Sigmoid colon (tissue), 6 donors: ENCODE measurements at regions not wholly inside any gene's neighbourhood (a gene's known extent, or its start where the extent isn't known, plus 50 kb on each side); places are given as distances from the start of the nearest gene placed in this dataset.

Source experiments
- DNase-seq: peaks from one replicate; pipeline ENCODE4 v3.0.0-alpha.2; 2019
- H3K27ac ChIP-seq, 4 donors: fragments of 200-600 bp; sonication (generic); one replicate each; pipeline ENCODE4 v1.5.1; 2016 to 2019; ENCODE audit warnings: mild to moderate bottlenecking in 1 of 4
- H3K27me3 ChIP-seq, 3 donors: fragments of 200-600 bp; sonication (generic); one replicate each; pipeline ENCODE4 v1.5.1; 2019; ENCODE audit warnings: mild to moderate bottlenecking in 1 of 3
- H3K36me3 ChIP-seq, 4 donors: fragments of 200-600 bp; sonication (generic); one replicate each; pipeline ENCODE4 v1.5.1; 2016 to 2019
- H3K4me1 ChIP-seq, 4 donors: fragments of 200-600 bp; sonication (generic); one replicate each; pipeline ENCODE4 v1.5.1; 2017 to 2019
- H3K4me3 ChIP-seq, 4 donors: fragments of 200-600 bp; sonication (generic); one replicate each; pipeline ENCODE4 v1.5.1; 2017 to 2019; ENCODE audit warnings: mild to moderate bottlenecking in 2 of 4, moderate library complexity in 1 of 4
- H3K9me3 ChIP-seq, 4 donors: fragments of 200-600 bp in 3 of 4; sonication (generic) in 3 of 4; one replicate each; pipeline versions ENCODE4 v1.5.1 to v1.6.1; 2013 to 2019
- CTCF ChIP-seq, 4 experiments: fragments of 450-650 bp in 3 of 4; fragments of 200-600 bp in 1 of 4; IDR thresholded peaks; one replicate each; pipeline ENCODE4 v1.5.1; 2016 to 2019; ENCODE audit warnings: antibody characterized with exemption in 4 of 4, mild to moderate bottlenecking in 3 of 4, moderate library complexity in 2 of 4
- EP300 ChIP-seq, 4 donors: sonication (generic); formaldehyde crosslinking; IDR thresholded peaks; one replicate each; pipeline ENCODE4 v1.6.1; 2017; ENCODE audit warnings: antibody characterized with exemption in 4 of 4
- POLR2A ChIP-seq, 2 donors: fragments of 450-650 bp; IDR thresholded peaks; one replicate each; pipeline ENCODE4 v1.6.1; 2016; ENCODE audit warnings: antibody characterized with exemption in 2 of 2, mild to moderate bottlenecking in 2 of 2, moderate library complexity in 2 of 2
- POLR2AphosphoS5 ChIP-seq, 4 donors: sonication (generic); formaldehyde crosslinking; IDR thresholded peaks; one replicate each; pipeline ENCODE4 v1.6.1; 2017; ENCODE audit warnings: antibody characterized with exemption in 4 of 4
- WGBS, 2 donors: extraction: QIAGEN DNeasy Blood & Tissue Kit; methylation state at CpG; one replicate each; pipeline ENCODE4 v1.1.7; 2013; 5-methylcytosine and 5-hydroxymethylcytosine counted together
- intact Hi-C: fragments of 100-400 bp; cut with DNase I; formaldehyde crosslinking; loops from one replicate; pipeline ENCODE4 v1.15.1; 2023
- donor health status: healthy with polysubstance abuse.
- donor health status: healthy.

DNA sequence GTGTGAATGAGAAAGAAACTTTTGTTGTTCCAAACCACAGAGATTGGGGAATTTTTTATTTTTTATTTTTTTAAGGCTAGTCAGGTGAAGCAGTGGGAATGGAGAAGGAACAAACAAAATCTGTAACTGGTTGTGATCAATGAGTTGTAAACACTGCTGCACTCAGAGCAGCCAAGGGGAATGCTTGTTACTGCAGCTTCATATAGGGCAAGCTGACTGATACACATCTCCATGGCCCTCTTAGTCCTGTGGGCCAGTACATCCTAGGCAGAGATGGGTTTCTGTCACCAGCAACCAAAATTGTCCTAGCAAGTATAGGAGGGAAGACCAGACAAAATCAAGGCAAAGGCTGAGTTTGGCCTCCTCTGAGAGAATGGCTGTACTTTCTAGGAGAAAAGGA, 306.8 kb downstream of the CTTN start:
- Histone ChIP-seq H3K4me3 (no peak overlapping the region), H3K36me3 (no peaks in the 10 kb centered on the region), H3K4me1 (no peaks in the 10 kb centered on the region), H3K9me3 (no peaks in the 10 kb centered on the region), H3K27me3 (no peaks in the 10 kb centered on the region), H3K27ac (no peak overlapping the region)
- intact Hi-C loops, result no loop called here
- DNase-seq, result no peak
- TF ChIP-seq POLR2AphosphoS5 (IDR thresholded peaks at IDR 0.05) (no peak), CTCF (IDR thresholded peaks at IDR 0.05) (no peak), EP300 (IDR thresholded peaks at IDR 0.05) (no peak), POLR2A (IDR thresholded peaks at IDR 0.05) (no peak)

DNA sequence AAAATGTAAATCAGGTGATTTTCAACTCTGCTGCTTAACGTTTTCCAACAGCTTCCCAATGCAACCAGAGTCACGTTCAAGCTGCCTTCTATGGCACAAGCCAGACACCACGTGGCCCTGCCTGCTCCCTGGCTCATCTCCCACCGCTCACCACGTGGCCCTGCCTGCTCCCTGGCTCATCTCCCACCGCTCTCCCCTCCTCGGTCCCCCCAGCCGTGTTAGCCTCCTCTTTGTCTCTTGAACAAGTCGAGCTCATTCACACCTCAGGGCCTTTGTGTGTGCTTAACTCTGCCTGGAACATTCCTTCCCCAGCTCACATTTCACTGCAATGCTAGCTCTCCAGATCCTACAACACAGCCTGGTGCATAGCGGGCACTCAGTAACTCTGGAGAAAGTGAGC, 307.6 kb downstream of the CTTN start:
- WGBS, 2 donors, result 79 to 92% methylated on average over 10 of the region's 10 CpGs
- intact Hi-C loops, result no loop called here
- Histone ChIP-seq H3K4me3 (no peak overlapping the region), H3K9me3 (no peaks in the 10 kb centered on the region), H3K36me3 (no peaks in the 10 kb centered on the region), H3K4me1 (no peaks in the 10 kb centered on the region), H3K27me3 (no peaks in the 10 kb centered on the region), H3K27ac (no peak overlapping the region)
- no peak for TF ChIP-seq CTCF (IDR thresholded peaks at IDR 0.05)
- no peak for DNase-seq

GRCh38 chr11:70707821-70708220, 309.5 kb downstream of the CTTN start:
- 88 to 90% methylated on average over 6 of the region's 6 CpGs for WGBS, 2 donors
- Histone ChIP-seq H3K36me3 (no peaks in the 10 kb centered on the region), H3K27me3 (no peaks in the 10 kb centered on the region), H3K27ac (no peak overlapping the region), H3K4me1 (no peaks in the 10 kb centered on the region), H3K4me3 (no peak overlapping the region), H3K9me3 (no peaks in the 10 kb centered on the region)
- intact Hi-C loops, result no loop called here
- DNase-seq, result no peak
- TF ChIP-seq CTCF (IDR thresholded peaks at IDR 0.05) (no peak), POLR2AphosphoS5 (IDR thresholded peaks at IDR 0.05) (no peak), EP300 (IDR thresholded peaks at IDR 0.05) (no peak), POLR2A (IDR thresholded peaks at IDR 0.05) (no peak)

GRCh38 chr11:70709596-70709995, 311.3 kb downstream of the CTTN start:
- H3K27ac ChIP-seq, result no peak overlapping the region
- intact Hi-C loops, result no loop called here
- no peaks in the 10 kb centered on the region for H3K9me3 ChIP-seq
- no peaks in the 10 kb centered on the region for H3K4me1 ChIP-seq
- 94 to 96% methylated on average over 16 of the region's 16 CpGs for WGBS, 2 donors
- TF ChIP-seq CTCF (IDR thresholded peaks at IDR 0.05) (no peak), POLR2AphosphoS5 (IDR thresholded peaks at IDR 0.05) (no peak), POLR2A (IDR thresholded peaks at IDR 0.05) (no peak)
- no peaks in the 10 kb centered on the region for H3K27me3 ChIP-seq
- no peak for DNase-seq
- H3K36me3 ChIP-seq, result no peaks in the 10 kb centered on the region
- no peak overlapping the region for H3K4me3 ChIP-seq

DNA sequence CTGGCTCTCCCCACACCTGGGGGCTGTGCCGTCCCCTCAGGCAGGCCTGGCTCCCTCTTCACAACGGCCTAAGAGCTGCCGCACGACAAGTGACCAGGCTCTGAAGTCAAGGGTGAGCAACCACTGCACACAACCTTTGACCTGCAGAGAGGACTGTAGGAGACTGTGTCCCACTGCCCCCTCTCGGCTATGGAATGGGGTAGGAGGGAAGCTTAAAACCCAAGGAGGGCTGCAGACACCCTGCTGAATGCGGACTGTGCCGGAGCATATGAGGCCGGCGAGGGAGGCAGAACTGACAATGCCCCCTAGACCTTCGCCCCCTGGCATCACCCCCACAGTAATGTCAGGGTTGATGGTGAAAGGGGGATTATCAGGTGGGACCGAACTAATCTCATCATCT, 311.9 kb downstream of the CTTN start:
- H3K36me3 ChIP-seq, result no peaks in the 10 kb centered on the region
- no peaks in the 10 kb centered on the region for H3K4me1 ChIP-seq
- intact Hi-C loops, result no loop called here
- DNase-seq, result no peak
- no peaks in the 10 kb centered on the region for H3K27me3 ChIP-seq
- no peaks in the 10 kb centered on the region for H3K9me3 ChIP-seq
- H3K4me3 ChIP-seq, result no peak overlapping the region
- TF ChIP-seq POLR2A (IDR thresholded peaks at IDR 0.05) (no peak), EP300 (IDR thresholded peaks at IDR 0.05) (no peak), POLR2AphosphoS5 (IDR thresholded peaks at IDR 0.05) (no peak), CTCF (IDR thresholded peaks at IDR 0.05) (no peak)
- H3K27ac ChIP-seq, result no peak overlapping the region
- 90 to 96% methylated on average over 11 of the region's 11 CpGs for WGBS, 2 donors
